Small intestine (tissue), 7 donors: ENCODE measurements at regions not wholly inside any gene's neighbourhood (a gene's known extent, or its start where the extent isn't known, plus 50 kb on each side); places are given as distances from the start of the nearest gene placed in this dataset.
"Not testable (repeated sequence)": the region's sequence is repeated elsewhere in the genome, so short reads cannot be mapped to it uniquely, and the experiment has no call there.

Source experiments
- DNase-seq, 2 donors: peaks; one replicate each; pipeline versions ENCODE4 v3.0.0 to v3.0.0-alpha.2; 2013
- FAIRE-seq: peaks from 2 replicates; lab custom pipeline; 2012; peaks lifted over from hg19 to GRCh38; lab: Jason Lieb, UNC
- H3K27ac ChIP-seq, 3 donors: one replicate each; pipeline ENCODE4 v1.5.1; 2013; ENCODE audit warnings: low read length in 2 of 3, mild to moderate bottlenecking in 2 of 3, control low read depth in 1 of 3, inconsistent platforms in 1 of 3, low read depth in 1 of 3, moderate library complexity in 1 of 3
- H3K27me3 ChIP-seq, 3 donors: one replicate each; pipeline ENCODE4 v1.6.1; 2013; ENCODE audit warnings: low read length in 3 of 3, inconsistent platforms in 1 of 3; ENCODE audit not compliant: control insufficient read depth in 3 of 3, insufficient read depth in 3 of 3
- H3K36me3 ChIP-seq, 3 donors: one replicate each; pipeline ENCODE4 v1.6.1; 2013; ENCODE audit warnings: low read length in 3 of 3, inconsistent platforms in 1 of 3, low read depth in 1 of 3, mild to moderate bottlenecking in 1 of 3, moderate library complexity in 1 of 3; ENCODE audit not compliant: control insufficient read depth in 3 of 3, insufficient read depth in 2 of 3
- H3K4me1 ChIP-seq, 3 donors: one replicate each; pipeline ENCODE4 v1.6.1; 2013; ENCODE audit warnings: low read length in 2 of 3, inconsistent platforms in 1 of 3, low read depth in 1 of 3, mild to moderate bottlenecking in 1 of 3, moderate library complexity in 1 of 3; ENCODE audit not compliant: control insufficient read depth in 3 of 3, insufficient read depth in 2 of 3
- H3K4me3 ChIP-seq, 3 donors: one replicate each; pipeline ENCODE4 v1.5.1; 2013; ENCODE audit warnings: low read length in 3 of 3, control low read depth in 1 of 3, inconsistent platforms in 1 of 3, low read depth in 1 of 3, mild to moderate bottlenecking in 1 of 3, moderate library complexity in 1 of 3
- H3K9me3 ChIP-seq, 2 donors: one replicate each; pipeline ENCODE4 v1.6.1; 2013; ENCODE audit warnings: low read depth in 1 of 2, low read length in 1 of 2; ENCODE audit not compliant: control insufficient read depth in 2 of 2, insufficient read depth in 1 of 2
- WGBS, 3 donors: extraction: QIAGEN DNeasy Blood & Tissue Kit; methylation state at CpG; one replicate each; pipeline ENCODE4 v1.1.7; 2013; 5-methylcytosine and 5-hydroxymethylcytosine counted together
- donor health status: healthy with polysubstance abuse.
- donor health status: control.
- donor health status: control.
- donor health status: Bipolar disorder and iron deficiency.
- donor health status: healthy.

GRCh38 chr4:116636917-116637316 is 448.5 kb downstream of the TRAM1L1 start:
- 0 to 25% (median 21%) methylated on average over 1 of the region's 1 CpG for WGBS, 3 donors
- no peak overlapping the region for H3K27ac ChIP-seq

GRCh38 chr4:116632269-116632668 is 453.1 kb downstream of the TRAM1L1 start:
- Histone ChIP-seq H3K27me3 (no peaks in the 10 kb centered on the region), H3K9me3 (no peaks in the 10 kb centered on the region), H3K4me1 (no peaks in the 10 kb centered on the region), H3K27ac (no peak overlapping the region), H3K4me3 (no peak overlapping the region), H3K36me3 (no peaks in the 10 kb centered on the region)
- FAIRE-seq = no peak
- DNase-seq = no peak

More at GRCh38 chr4:116636917-116637316, 448.5 kb downstream of the TRAM1L1 start:
- no peaks in the 10 kb centered on the region for H3K27me3 ChIP-seq
- H3K4me3 ChIP-seq = no peak overlapping the region
- FAIRE-seq (no peak), DNase-seq (no peak)
- H3K4me1 ChIP-seq = no peaks in the 10 kb centered on the region
- no peaks in the 10 kb centered on the region for H3K36me3 ChIP-seq
- H3K9me3 ChIP-seq = no peaks in the 10 kb centered on the region

- DNase-seq (no peak), FAIRE-seq (no peak)
- no peak overlapping the region for H3K27ac ChIP-seq
- H3K9me3 ChIP-seq = no peaks in the 10 kb centered on the region
- no peaks in the 10 kb centered on the region for H3K36me3 ChIP-seq
- no peaks in the 10 kb centered on the region for H3K27me3 ChIP-seq
- no peaks in the 10 kb centered on the region for H3K4me1 ChIP-seq
- no peak overlapping the region for H3K4me3 ChIP-seq
- 52 to 74% (median 63%) methylated on average over 2 of the region's 2 CpGs for WGBS, 3 donors
Measured at GRCh38 chr4:116628598-116628997, 456.8 kb downstream of the TRAM1L1 start.

- H3K27me3 ChIP-seq = no peaks in the 10 kb centered on the region
- 22 to 42% (median 38%) methylated on average over 1 of the region's 1 CpG for WGBS, 3 donors
- FAIRE-seq = no peak
Measured at GRCh38 chr4:116627545-116627944, 457.8 kb downstream of the TRAM1L1 start.

GRCh38 chr4:116619508-116619907 is 465.9 kb downstream of the TRAM1L1 start:
- H3K27me3 ChIP-seq, H3K36me3 ChIP-seq, H3K4me1 ChIP-seq, H3K27ac ChIP-seq, FAIRE-seq, H3K4me3 ChIP-seq, DNase-seq, H3K9me3 ChIP-seq: not testable (repeated sequence)
- WGBS, 3 donors = 34 to 44% (median 43%) methylated on average over 8 of the region's 8 CpGs

More at GRCh38 chr4:116627545-116627944, 457.8 kb downstream of the TRAM1L1 start:
- no peak for DNase-seq
- Histone ChIP-seq H3K27ac (no peak overlapping the region), H3K9me3 (no peaks in the 10 kb centered on the region), H3K4me3 (no peak overlapping the region), H3K4me1 (no peaks in the 10 kb centered on the region), H3K36me3 (no peaks in the 10 kb centered on the region)

- Histone ChIP-seq H3K36me3 (no peaks in the 10 kb centered on the region), H3K4me3 (no peak overlapping the region), H3K9me3 (no peaks in the 10 kb centered on the region), H3K27ac (no peak overlapping the region), H3K27me3 (no peaks in the 10 kb centered on the region), H3K4me1 (no peaks in the 10 kb centered on the region)
- no peak for FAIRE-seq
- no peak for DNase-seq
- WGBS, 3 donors = 3 to 10% (median 9%) methylated on average over 1 of the region's 1 CpG
Measured at GRCh38 chr4:116618638-116619037, 466.7 kb downstream of the TRAM1L1 start.

GRCh38 chr4:116603096-116603495 is 482.3 kb downstream of the TRAM1L1 start:
- Histone ChIP-seq H3K4me1 (no peaks in the 10 kb centered on the region), H3K27me3 (no peaks in the 10 kb centered on the region), H3K36me3 (no peaks in the 10 kb centered on the region), H3K27ac (no peak overlapping the region), H3K4me3 (no peak overlapping the region), H3K9me3 (peaks cover 0 to 18% of the 10 kb centered on the region in 2 donors)
- WGBS, 3 donors = 44 to 73% (median 46%) methylated on average over 2 of the region's 2 CpGs
- FAIRE-seq (no peak), DNase-seq (no peak)

GRCh38 chr4:116599859-116600258 is 485.5 kb downstream of the TRAM1L1 start:
- Histone ChIP-seq H3K4me3 (no peak overlapping the region), H3K27me3 (no peaks in the 10 kb centered on the region), H3K9me3 (peaks cover 0 to 20% of the 10 kb centered on the region in 2 donors), H3K27ac (no peak overlapping the region), H3K4me1 (no peaks in the 10 kb centered on the region), H3K36me3 (no peaks in the 10 kb centered on the region)
- no peak for FAIRE-seq
- no peak for DNase-seq
- WGBS, 3 donors = 81 to 95% (median 87%) methylated on average over 8 to 11 of the region's 11 CpGs
